Liver (tissue), 8 donors: ENCODE measurements at regions not wholly inside any gene's neighbourhood (a gene's known extent, or its start where the extent isn't known, plus 50 kb on each side); places are given as distances from the start of the nearest gene placed in this dataset.

Experiments used
- DNase-seq: peaks from one replicate; pipeline ENCODE4 v3.0.0-alpha.2; 2017; ENCODE audit warnings: low spot score
- H3K27ac ChIP-seq, 2 donors: one replicate each; pipeline ENCODE4 v1.7.0; 2013; ENCODE audit warnings: inconsistent platforms in 2 of 2, low read length in 2 of 2, control low read depth in 1 of 2, low read depth in 1 of 2, mild to moderate bottlenecking in 1 of 2
- H3K27me3 ChIP-seq, 4 donors: one replicate each; pipeline versions ENCODE4 v1.6.1 to v1.7.0; 2013; ENCODE audit warnings: low read length in 3 of 4, inconsistent platforms in 1 of 4, mild to moderate bottlenecking in 1 of 4, moderate library complexity in 1 of 4; ENCODE audit not compliant: control insufficient read depth in 4 of 4, insufficient read depth in 4 of 4
- H3K36me3 ChIP-seq, 4 donors: one replicate each; pipeline versions ENCODE4 v1.6.1 to v1.7.0; 2013; ENCODE audit warnings: low read length in 3 of 4, mild to moderate bottlenecking in 3 of 4, low read depth in 1 of 4, moderate library complexity in 1 of 4; ENCODE audit not compliant: control insufficient read depth in 4 of 4, insufficient read depth in 3 of 4
- H3K4me1 ChIP-seq, 4 donors: one replicate each; pipeline versions ENCODE4 v1.6.1 to v1.7.0; 2013; ENCODE audit warnings: low read length in 3 of 4, mild to moderate bottlenecking in 3 of 4, moderate library complexity in 1 of 4; ENCODE audit not compliant: control insufficient read depth in 4 of 4, insufficient read depth in 4 of 4
- H3K4me3 ChIP-seq, 3 donors: one replicate each; pipeline versions ENCODE4 v1.6.1 to v1.7.0; 2013; ENCODE audit warnings: low read length in 3 of 3, control low read depth in 1 of 3, low read depth in 1 of 3, mild to moderate bottlenecking in 1 of 3
- H3K9ac ChIP-seq, 2 donors: one replicate each; pipeline ENCODE4 v1.7.0; 2013; ENCODE audit warnings: low read length in 2 of 2, mild to moderate bottlenecking in 2 of 2, moderate library complexity in 2 of 2, control low read depth in 1 of 2, low read depth in 1 of 2
- H3K9me3 ChIP-seq, 4 donors: one replicate each; pipeline versions ENCODE4 v1.6.1 to v1.7.0; 2013; ENCODE audit warnings: low read length in 3 of 4; ENCODE audit not compliant: control insufficient read depth in 4 of 4
- ATF3 ChIP-seq: IDR thresholded peaks from 2 replicates; pipeline ENCODE4 v1.6.1; 2016; ENCODE audit warnings: antibody characterized with exemption
- CTCF ChIP-seq: fragments of 150-350 bp; IDR thresholded peaks from 2 replicates; pipeline ENCODE4 v1.5.1; 2017; ENCODE audit warnings: improper control_type of control experiment, low read depth, low read length; ENCODE audit not compliant: missing input control
- EGR1 ChIP-seq, 2 donors: IDR thresholded peaks; 2 replicates each; pipeline ENCODE4 v1.6.1; 2016 to 2018; ENCODE audit warnings: antibody characterized with exemption in 2 of 2, low read depth in 2 of 2
- FOXA1 ChIP-seq: IDR thresholded peaks from 2 replicates; pipeline ENCODE4 v1.6.1; 2016; ENCODE audit warnings: antibody characterized with exemption
- FOXA2 ChIP-seq: IDR thresholded peaks from 2 replicates; pipeline ENCODE4 v1.6.1; 2016; ENCODE audit warnings: antibody characterized with exemption
- GABPA ChIP-seq, 2 donors: IDR thresholded peaks in 1 of 2; conservative IDR thresholded peaks in 1 of 2; 2 replicates each; pipeline ENCODE4 v1.6.1; 2016; ENCODE audit warnings: antibody characterized with exemption in 2 of 2, mild to moderate bottlenecking in 1 of 2, moderate library complexity in 1 of 2
- HNF4A ChIP-seq, 2 donors: conservative IDR thresholded peaks; 2 replicates each; pipeline ENCODE4 v1.6.1; 2016; ENCODE audit warnings: antibody characterized with exemption in 2 of 2, mild to moderate bottlenecking in 2 of 2
- HNF4G ChIP-seq: IDR thresholded peaks from 2 replicates; pipeline ENCODE4 v1.6.1; 2016; ENCODE audit warnings: antibody characterized with exemption
- JUND ChIP-seq, 2 donors: IDR thresholded peaks; 2 replicates each; pipeline ENCODE4 v1.6.1; 2016; ENCODE audit warnings: antibody characterized with exemption in 2 of 2
- NR2F2 ChIP-seq: IDR thresholded peaks from 2 replicates; pipeline ENCODE4 v1.6.1; 2016; ENCODE audit warnings: antibody characterized with exemption
- RAD21 ChIP-seq, 2 donors: IDR thresholded peaks; 2 replicates each; pipeline ENCODE4 v1.6.1; 2016; ENCODE audit warnings: antibody characterized with exemption in 2 of 2, mild to moderate bottlenecking in 2 of 2
- REST ChIP-seq: IDR thresholded peaks from 2 replicates; pipeline ENCODE4 v1.6.1; 2016; ENCODE audit warnings: antibody characterized with exemption, mild to moderate bottlenecking
- RXRA ChIP-seq, 2 donors: IDR thresholded peaks; 2 replicates each; pipeline ENCODE4 v1.6.1; 2017 to 2018; ENCODE audit warnings: antibody characterized with exemption in 2 of 2, mild to moderate bottlenecking in 1 of 2
- SP1 ChIP-seq: IDR thresholded peaks from 2 replicates; pipeline ENCODE4 v1.6.1; 2018; ENCODE audit warnings: antibody characterized with exemption, mild to moderate bottlenecking
- TAF1 ChIP-seq: conservative IDR thresholded peaks from 2 replicates; pipeline ENCODE4 v1.6.1; 2016; ENCODE audit warnings: antibody characterized with exemption, mild to moderate bottlenecking
- ZBTB33 ChIP-seq: IDR thresholded peaks from 2 replicates; pipeline ENCODE4 v1.6.1; 2016; ENCODE audit warnings: antibody characterized with exemption
- WGBS: extraction: QIAGEN DNeasy Blood & Tissue Kit; methylation state at CpG from one replicate; pipeline ENCODE4 v1.1.7; 2013; 5-methylcytosine and 5-hydroxymethylcytosine counted together
- donor health status: healthy.
- donor health status: healthy.
- donor health status: healthy.
- donor health status: healthy.
- donor health status: healthy.

GRCh38 chr1:63173161-63173560 is 149.2 kb upstream of the FOXD3 start (continued):
- TF ChIP-seq ZBTB33 (no peak), GABPA (IDR thresholded peaks at IDR 0.05 in 1 of 2, conservative IDR thresholded peaks at IDR 0.05 in 1 of 2) (no peak), ATF3 (no peak), SP1 (no peak), RAD21 (IDR thresholded peaks at IDR 0.05) (no peak), JUND (IDR thresholded peaks at IDR 0.05) (no peak)

- H3K4me1 ChIP-seq = no peaks in the 10 kb centered on the region
- TF ChIP-seq RAD21 (IDR thresholded peaks at IDR 0.05) = peak in 1 of 2 donors; percentile 7
- no peak for TF ChIP-seq FOXA1
- TF ChIP-seq CTCF = no peak
- TF ChIP-seq RXRA (IDR thresholded peaks at IDR 0.05) = no peak
- TF ChIP-seq HNF4G = no peak
- no peak for TF ChIP-seq REST
- no peak for TF ChIP-seq FOXA2
- 20% methylated on average over 1 of the region's 1 CpG for WGBS
- H3K4me3 ChIP-seq = no peak overlapping the region
- H3K27me3 ChIP-seq = peaks cover 0 to 2% (median 0%) of the 10 kb centered on the region in 4 donors
- H3K9ac ChIP-seq = no peak overlapping the region
- H3K9me3 ChIP-seq = no peaks in the 10 kb centered on the region
- no peak overlapping the region for H3K27ac ChIP-seq
- H3K36me3 ChIP-seq = no peaks in the 10 kb centered on the region
- no peak for DNase-seq
Observed at GRCh38 chr1:63189677-63190076, 132.7 kb upstream of the FOXD3 start.

GRCh38 chr1:63190171-63190570 is 132.2 kb upstream of the FOXD3 start:
- Histone ChIP-seq H3K4me3 (no peak overlapping the region), H3K9ac (no peak overlapping the region), H3K27me3 (peaks cover 0 to 2% (median 0%) of the 10 kb centered on the region in 4 donors), H3K27ac (no peak overlapping the region), H3K4me1 (no peaks in the 10 kb centered on the region), H3K36me3 (no peaks in the 10 kb centered on the region), H3K9me3 (no peaks in the 10 kb centered on the region)
- no peak for DNase-seq
- TF ChIP-seq SP1 (no peak), GABPA (IDR thresholded peaks at IDR 0.05 in 1 of 2, conservative IDR thresholded peaks at IDR 0.05 in 1 of 2) (no peak), CTCF (no peak), HNF4G (no peak), NR2F2 (no peak), RAD21 (IDR thresholded peaks at IDR 0.05) (no peak), ATF3 (no peak), TAF1 (no peak), EGR1 (IDR thresholded peaks at IDR 0.05; ENCODE audit: low read depth in 2 of 2) (no peak), HNF4A (conservative IDR thresholded peaks at IDR 0.05) (no peak)
- 39% methylated on average over 2 of the region's 2 CpGs for WGBS
